Lower lobe of right lung (tissue), 2 donors: ENCODE measurements at regions not wholly inside any gene's neighbourhood (a gene's known extent, or its start where the extent isn't known, plus 50 kb on each side); places are given as distances from the start of the nearest gene placed in this dataset.
A peak's percentile ranks its signal among the peaks of the same experiment; 100 is the strongest.

Experiments used
- ATAC-seq, 2 donors: fragments of 200-7000 bp; cut with Tn5 transposase; one replicate each; pipeline ENCODE4 v1.9.1; 2020 to 2022; ENCODE audit warnings: mild to moderate bottlenecking in 2 of 2, moderate library complexity in 2 of 2
- DNase-seq: peaks from one replicate; pipeline ENCODE4 v3.0.0-alpha.2; 2020
- H3K27ac ChIP-seq: fragments of 200-600 bp; one replicate; pipeline ENCODE4 v1.8.0; 2022
- H3K27me3 ChIP-seq: fragments of 200-600 bp; one replicate; pipeline ENCODE4 v1.8.0; 2022; ENCODE audit warnings: low read depth
- H3K36me3 ChIP-seq: fragments of 200-600 bp; one replicate; pipeline ENCODE4 v1.8.0; 2022; ENCODE audit warnings: mild to moderate bottlenecking
- H3K4me1 ChIP-seq: fragments of 200-600 bp; one replicate; pipeline ENCODE4 v1.8.0; 2022
- H3K4me3 ChIP-seq: fragments of 200-600 bp; one replicate; pipeline ENCODE4 v1.8.0; 2022; ENCODE audit warnings: mild to moderate bottlenecking
- H3K9me3 ChIP-seq: fragments of 200-600 bp; one replicate; pipeline ENCODE4 v1.8.0; 2022
- CTCF ChIP-seq: fragments of 200-600 bp; IDR thresholded peaks from one replicate; pipeline ENCODE4 v1.8.0; 2022; ENCODE audit warnings: antibody characterized with exemption, mild to moderate bottlenecking
- intact Hi-C: fragments of 100-400 bp; cut with DNase I; formaldehyde crosslinking; loops from one replicate; pipeline ENCODE4 v1.11.0; 2022
- donor health status: DM: no; HTN: yes; CAD: no; lungs with severe emphysema.

GRCh38 chr12:125678589-125678993 is 613.4 kb downstream of the AACS start:
- ATAC-seq (no peak), DNase-seq (no peak)

GRCh38 chr12:125683748-125684381 is 618.6 kb downstream of the AACS start:
- Histone ChIP-seq H3K36me3 (no peaks in the 10 kb centered on the region), H3K27ac (no peak overlapping the region), H3K9me3 (no peaks in the 10 kb centered on the region), H3K4me3 (no peak overlapping the region), H3K4me1 (no peaks in the 10 kb centered on the region), H3K27me3 (peaks cover 4% of the 10 kb centered on the region)
- intact Hi-C loops: no loop called here
- peak; percentile 59 for DNase-seq
- ATAC-seq: peak; percentile 42 to 70
- TF ChIP-seq CTCF: peak; percentile 55

More at GRCh38 chr12:125678589-125678993, 613.4 kb downstream of the AACS start:
- no peak overlapping the region for H3K27ac ChIP-seq
- H3K27me3 ChIP-seq: no peaks in the 10 kb centered on the region
- no peaks in the 10 kb centered on the region for H3K9me3 ChIP-seq
- no peak overlapping the region for H3K4me3 ChIP-seq
- no peaks in the 10 kb centered on the region for H3K36me3 ChIP-seq
- no peaks in the 10 kb centered on the region for H3K4me1 ChIP-seq
- intact Hi-C loops: no loop called here
- no peak for TF ChIP-seq CTCF

- Histone ChIP-seq H3K27ac (no peak overlapping the region), H3K27me3 (peaks cover 4% of the 10 kb centered on the region), H3K36me3 (no peaks in the 10 kb centered on the region), H3K9me3 (no peaks in the 10 kb centered on the region), H3K4me3 (no peak overlapping the region), H3K4me1 (no peaks in the 10 kb centered on the region)
- no peak for TF ChIP-seq CTCF
- no peak for DNase-seq
- ATAC-seq: no peak
- intact Hi-C loops: no loop called here
Measured at GRCh38 chr12:125684968-125685790, 619.9 kb downstream of the AACS start.

- no peak overlapping the region for H3K27ac ChIP-seq
- ATAC-seq: peak; percentile 19 to 33
- no peaks in the 10 kb centered on the region for H3K4me1 ChIP-seq
- intact Hi-C loops: no loop called here
- peaks cover 4% of the 10 kb centered on the region for H3K27me3 ChIP-seq
- no peaks in the 10 kb centered on the region for H3K36me3 ChIP-seq
- no peak overlapping the region for H3K4me3 ChIP-seq
- no peak for TF ChIP-seq CTCF
- DNase-seq: no peak
- H3K9me3 ChIP-seq: no peaks in the 10 kb centered on the region
Measured at GRCh38 chr12:125685915-125686314, 620.7 kb downstream of the AACS start.

- intact Hi-C loops: no loop called here
Measured at GRCh38 chr12:125687403-125687802, 622.2 kb downstream of the AACS start.

More at GRCh38 chr12:125687403-125687802, 622.2 kb downstream of the AACS start:
- ATAC-seq (no peak), DNase-seq (no peak)
- H3K4me1 ChIP-seq: no peaks in the 10 kb centered on the region
- H3K9me3 ChIP-seq: no peaks in the 10 kb centered on the region
- H3K27me3 ChIP-seq: peaks cover 4% of the 10 kb centered on the region
- no peak overlapping the region for H3K27ac ChIP-seq
- H3K4me3 ChIP-seq: no peak overlapping the region
- no peak for TF ChIP-seq CTCF
- no peaks in the 10 kb centered on the region for H3K36me3 ChIP-seq
